HCT116 (cell line): ENCODE measurements at regions not wholly inside any gene's neighbourhood (a gene's known extent, or its start where the extent isn't known, plus 50 kb on each side); places are given as distances from the start of the nearest gene placed in this dataset.

ENCODE experiments used
- ATAC-seq: fragments of 200-7000 bp; cut with Tn5 transposase; 2 replicates; pipeline ENCODE4 v1.9.1; 2020; ENCODE audit warnings: mild to moderate bottlenecking, moderate library complexity
- BruUV-seq: library from RNA; stranded (reverse); fragments of 400-500 nt; replicated peaks from 2 replicates; lab custom pipeline; 2021; lab: Mats Ljungman, UMichigan
- CTCF ChIA-PET: fragments of 300-600 bp; sonication (Branson Sonifier 250); formaldehyde crosslinking; loops from one replicate; lab custom pipeline; 2021; ENCODE audit warnings: antibody characterized with exemption; lab: Charles Lee
- POLR2A ChIA-PET: fragments of 300-600, 350-600 bp; sonication (Branson Sonifier 250); formaldehyde crosslinking; loops from one replicate; lab custom pipeline; 2021; ENCODE audit warnings: antibody characterized with exemption; lab: Charles Lee
- RAD21 ChIA-PET, 2 experiments: fragments of 300-600 bp; sonication (Branson Sonifier 250); formaldehyde crosslinking; loops; one replicate each; lab custom pipeline; 2023; ENCODE audit warnings: low total read pairs in 2 of 2; ENCODE audit not compliant: uncharacterized antibody in 2 of 2, unreplicated experiment in 2 of 2, low non-redundant PET in 1 of 2; lab: Charles Lee
- DNase-seq: peaks from one replicate; pipeline ENCODE4 v3.0.0-alpha.2; 2010; ENCODE audit warnings: low read depth, low spot score
- H2AFZ ChIP-seq: fragments of 200-600 bp; shearing (Covaris generic), sonication (generic); 2 replicates; pipeline ENCODE4 v1.6.1; 2017; ENCODE audit warnings: low read depth, mixed run types, mixed read lengths, antibody characterized with exemption, low read length; ENCODE audit not compliant: poor library complexity, severe bottlenecking
- H3K27ac ChIP-seq: 2 replicates; pipeline ENCODE4 v1.5.1; 2012; ENCODE audit warnings: low read depth, low read length
- H3K27me3 ChIP-seq: fragments of 200-600 bp; sonication (generic); 2 replicates; pipeline ENCODE4 v1.6.1; 2016; ENCODE audit warnings: mixed run types, low read length, mixed read lengths; ENCODE audit not compliant: insufficient read depth
- H3K36me3 ChIP-seq, 2 experiments: fragments of 200-500 bp in 1 of 2; fragments of 200-600 bp in 1 of 2; sonication (Bioruptor generic) in 1 of 2; sonication (generic) in 1 of 2; 2 replicates each; pipeline versions ENCODE4 v1.5.1 to v1.6.1; 2014 to 2016; ENCODE audit warnings: low read length in 2 of 2, inconsistent platforms in 1 of 2, mixed read lengths in 1 of 2, mixed run types in 1 of 2; ENCODE audit not compliant: insufficient read depth in 2 of 2, control insufficient read depth in 1 of 2
- H3K4me1 ChIP-seq, 2 experiments: fragments of 200-600 bp in 1 of 2; sonication (generic) in 1 of 2; 2 replicates each; pipeline versions ENCODE4 v1.5.1 to v1.6.1; 2012 to 2017; ENCODE audit warnings: low read length in 2 of 2, inconsistent platforms in 1 of 2, mild to moderate bottlenecking in 1 of 2, mixed read lengths in 1 of 2, mixed run types in 1 of 2, moderate library complexity in 1 of 2; ENCODE audit not compliant: insufficient read depth in 2 of 2, control insufficient read depth in 1 of 2
- H3K4me2 ChIP-seq: fragments of 200-600 bp; sonication (generic); 2 replicates; pipeline ENCODE4 v1.6.1; 2017; ENCODE audit warnings: mixed run types, low read length, mixed read lengths
- H3K4me3 ChIP-seq, 2 experiments: fragments of 200-600 bp in 1 of 2; sonication (generic) in 1 of 2; replicated peaks in 1 of 2; 2 replicates each; pipeline ENCODE4 v1.5.1; 2011 to 2016; ENCODE audit warnings: low read length in 2 of 2, control low read depth in 1 of 2, low read depth in 1 of 2, mild to moderate bottlenecking in 1 of 2, mixed read lengths in 1 of 2, mixed run types in 1 of 2
- H3K79me2 ChIP-seq: fragments of 200-600 bp; sonication (generic); 2 replicates; pipeline ENCODE4 v1.6.1; 2017; ENCODE audit warnings: mild to moderate bottlenecking, mixed run types, low read length, moderate library complexity, mixed read lengths; ENCODE audit not compliant: insufficient read depth
- H3K9ac ChIP-seq: fragments of 200-600 bp; sonication (generic); 2 replicates; pipeline ENCODE4 v1.6.1; 2016; ENCODE audit warnings: low read length, mixed read lengths
- H3K9me2 ChIP-seq: fragments of 200-600 bp; sonication (generic), shearing (Covaris generic); 2 replicates; pipeline ENCODE4 v1.6.1; 2017; ENCODE audit warnings: mixed run types, mild to moderate bottlenecking, moderate library complexity; ENCODE audit not compliant: insufficient read depth
- H3K9me3 ChIP-seq, 2 experiments: fragments of 200-500 bp in 1 of 2; fragments of 200-600 bp in 1 of 2; sonication (Bioruptor generic) in 1 of 2; sonication (generic) in 1 of 2; 2 replicates each; pipeline ENCODE4 v1.6.1; 2014 to 2017; ENCODE audit warnings: low read length in 2 of 2, mixed read lengths in 2 of 2, inconsistent platforms in 1 of 2, low read depth in 1 of 2, mild to moderate bottlenecking in 1 of 2, mixed run types in 1 of 2, moderate library complexity in 1 of 2; ENCODE audit not compliant: control insufficient read depth in 1 of 2, insufficient read depth in 1 of 2
- H4K20me1 ChIP-seq: fragments of 200-600 bp; sonication (generic), shearing (Covaris generic); 2 replicates; pipeline ENCODE4 v1.6.1; 2017; ENCODE audit warnings: mixed run types, mild to moderate bottlenecking, moderate library complexity; ENCODE audit not compliant: insufficient read depth
- ATF3 ChIP-seq: IDR thresholded peaks from 2 replicates; pipeline ENCODE4 v1.6.1; 2012
- CBX3 ChIP-seq: IDR thresholded peaks from 2 replicates; pipeline ENCODE4 v1.6.1; 2012; ENCODE audit warnings: low read depth
- CTCF ChIP-seq, 3 experiments: fragments of 200-600 bp in 1 of 3; sonication (generic) in 1 of 3; IDR thresholded peaks in 2 of 3; conservative IDR thresholded peaks in 1 of 3; 2 replicates each; pipeline ENCODE4 v1.5.1; 2012 to 2017; ENCODE audit warnings: low read depth in 2 of 3, low read length in 2 of 3, antibody characterized with exemption in 1 of 3, borderline replicate concordance in 1 of 3, control low read depth in 1 of 3, mild to moderate bottlenecking in 1 of 3, mixed read lengths in 1 of 3, mixed run types in 1 of 3, moderate library complexity in 1 of 3; ENCODE audit not compliant: insufficient read depth in 1 of 3
- EGR1 ChIP-seq: IDR thresholded peaks from 2 replicates; pipeline ENCODE4 v1.6.1; 2012; ENCODE audit warnings: low read depth
- ELF1 ChIP-seq: IDR thresholded peaks from 2 replicates; pipeline ENCODE4 v1.6.1; 2012; ENCODE audit warnings: low read depth, borderline replicate concordance
- EZH2phosphoT487 ChIP-seq: fragments of 200-600 bp; IDR thresholded peaks from 2 replicates; pipeline ENCODE4 v1.6.1; 2018; ENCODE audit warnings: antibody characterized with exemption, borderline replicate concordance
- FOSL1 ChIP-seq: IDR thresholded peaks from 2 replicates; pipeline ENCODE4 v1.6.1; 2012; ENCODE audit warnings: low read depth
- MAX ChIP-seq: IDR thresholded peaks from 2 replicates; pipeline ENCODE4 v1.6.1; 2012
- POLR2A ChIP-seq: IDR thresholded peaks from 2 replicates; pipeline ENCODE4 v1.7.0; 2011; ENCODE audit warnings: borderline replicate concordance; ENCODE audit not compliant: insufficient read depth, insufficient read length; ENCODE audit errors: extremely low read depth
- SIN3A ChIP-seq: IDR thresholded peaks from 2 replicates; pipeline ENCODE4 v1.6.1; 2012; ENCODE audit warnings: low read depth
- SP1 ChIP-seq: IDR thresholded peaks from 2 replicates; pipeline ENCODE4 v1.6.1; 2012; ENCODE audit warnings: low read depth
- SRF ChIP-seq: IDR thresholded peaks from 2 replicates; pipeline ENCODE4 v1.6.1; 2012; ENCODE audit warnings: low read depth
- TCF7L2 ChIP-seq: IDR thresholded peaks from 2 replicates; pipeline ENCODE4 v1.7.0; 2011; ENCODE audit warnings: borderline replicate concordance, inconsistent platforms; ENCODE audit not compliant: insufficient read depth, insufficient read length; ENCODE audit errors: extremely low read depth
- YY1 ChIP-seq: IDR thresholded peaks from 2 replicates; pipeline ENCODE4 v1.6.1; 2011; ENCODE audit warnings: low read length, low read depth, moderate library complexity, mild to moderate bottlenecking; ENCODE audit not compliant: insufficient replicate concordance; ENCODE audit errors: extremely low read depth
- ZBTB33 ChIP-seq: IDR thresholded peaks from 2 replicates; pipeline ENCODE4 v1.6.1; 2011; ENCODE audit warnings: mild to moderate bottlenecking, low read length, moderate library complexity; ENCODE audit not compliant: insufficient replicate concordance; ENCODE audit errors: extremely low read depth
- ZFX ChIP-seq: fragments of 450-650 bp; IDR thresholded peaks from 2 replicates; pipeline ENCODE4 v1.6.1; 2017
- ZNF274 ChIP-seq: fragments of 200-500 bp; sonication (Bioruptor generic); IDR thresholded peaks from 2 replicates; pipeline ENCODE4 v1.6.1; 2014; ENCODE audit warnings: mild to moderate bottlenecking, low read depth, low read length, inconsistent platforms
- intact Hi-C: fragments of 100-400 bp; cut with micrococcal nuclease; formaldehyde crosslinking; loops from 2 replicates; pipeline ENCODE4 v1.10.0; 2022
- TF ChIP-seq, protein P1 (sequence below): IDR thresholded peaks from 2 replicates; pipeline ENCODE4 v1.6.1; 2012; ENCODE audit warnings: low read depth

- Histone ChIP-seq H3K4me2 (no peak overlapping the region), H3K4me1 (no peaks in the 10 kb centered on the region), H3K36me3 (no peaks in the 10 kb centered on the region), H2AFZ (no peak overlapping the region), H3K9ac (no peak overlapping the region)
- ChIA-PET POLR2A (no interaction called here), CTCF (interaction anchor here (0.6 kb wide), 1 partner anchor 62 kb away, joined by 3 read pairs; no protein-coding TSS in a partner anchor)
- no peak for DNase-seq
- no peak for TF ChIP-seq ZFX
- TF ChIP-seq ZNF274 = no peak
- TF ChIP-seq ATF3 = no peak
- no peak for TF ChIP-seq MAX
- TF ChIP-seq SP1 = no peak
- no peak for TF ChIP-seq YY1
- TF ChIP-seq ZBTB33 = no peak
- no peak for TF ChIP-seq EZH2phosphoT487
- no peak for TF ChIP-seq SIN3A
- TF ChIP-seq ELF1 = no peak
- no peak for TF ChIP-seq CBX3
- TF ChIP-seq, protein P1, sequence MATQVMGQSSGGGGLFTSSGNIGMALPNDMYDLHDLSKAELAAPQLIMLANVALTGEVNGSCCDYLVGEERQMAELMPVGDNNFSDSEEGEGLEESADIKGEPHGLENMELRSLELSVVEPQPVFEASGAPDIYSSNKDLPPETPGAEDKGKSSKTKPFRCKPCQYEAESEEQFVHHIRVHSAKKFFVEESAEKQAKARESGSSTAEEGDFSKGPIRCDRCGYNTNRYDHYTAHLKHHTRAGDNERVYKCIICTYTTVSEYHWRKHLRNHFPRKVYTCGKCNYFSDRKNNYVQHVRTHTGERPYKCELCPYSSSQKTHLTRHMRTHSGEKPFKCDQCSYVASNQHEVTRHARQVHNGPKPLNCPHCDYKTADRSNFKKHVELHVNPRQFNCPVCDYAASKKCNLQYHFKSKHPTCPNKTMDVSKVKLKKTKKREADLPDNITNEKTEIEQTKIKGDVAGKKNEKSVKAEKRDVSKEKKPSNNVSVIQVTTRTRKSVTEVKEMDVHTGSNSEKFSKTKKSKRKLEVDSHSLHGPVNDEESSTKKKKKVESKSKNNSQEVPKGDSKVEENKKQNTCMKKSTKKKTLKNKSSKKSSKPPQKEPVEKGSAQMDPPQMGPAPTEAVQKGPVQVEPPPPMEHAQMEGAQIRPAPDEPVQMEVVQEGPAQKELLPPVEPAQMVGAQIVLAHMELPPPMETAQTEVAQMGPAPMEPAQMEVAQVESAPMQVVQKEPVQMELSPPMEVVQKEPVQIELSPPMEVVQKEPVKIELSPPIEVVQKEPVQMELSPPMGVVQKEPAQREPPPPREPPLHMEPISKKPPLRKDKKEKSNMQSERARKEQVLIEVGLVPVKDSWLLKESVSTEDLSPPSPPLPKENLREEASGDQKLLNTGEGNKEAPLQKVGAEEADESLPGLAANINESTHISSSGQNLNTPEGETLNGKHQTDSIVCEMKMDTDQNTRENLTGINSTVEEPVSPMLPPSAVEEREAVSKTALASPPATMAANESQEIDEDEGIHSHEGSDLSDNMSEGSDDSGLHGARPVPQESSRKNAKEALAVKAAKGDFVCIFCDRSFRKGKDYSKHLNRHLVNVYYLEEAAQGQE = no peak
- no peak for TF ChIP-seq POLR2A
- no peak for TF ChIP-seq EGR1
- TF ChIP-seq FOSL1 = no peak
- no peak for TF ChIP-seq CTCF (IDR thresholded peaks at IDR 0.05 in 2 of 3, conservative IDR thresholded peaks at IDR 0.05 in 1 of 3; ENCODE audit: borderline replicate concordance in 1 of 3, insufficient read depth in 1 of 3, low read depth in 2 of 3, low read length in 2 of 3)
- no peak for TF ChIP-seq SRF
- no peak for TF ChIP-seq TCF7L2
- TF ChIP-seq, all 23 proteins: peak for 0
- Histone ChIP-seq H4K20me1 (no peaks in the 10 kb centered on the region), H3K27me3 (no peaks in the 10 kb centered on the region), H3K9me3 (no peaks in the 10 kb centered on the region), H3K27ac (no peak overlapping the region), H3K4me3 (no peak overlapping the region), H3K79me2 (no peaks in the 10 kb centered on the region), H3K9me2 (no peaks in the 10 kb centered on the region)
- intact Hi-C loops = no loop called here
- RAD21 ChIA-PET = no interaction called here
- no peak for ATAC-seq
- no TSS peak for BruUV-seq
Measured at GRCh38 chr7:123305840-123306375, 106.1 kb upstream of the SLC13A1 start.
